ENCODE measurements at regions not wholly inside any gene's neighbourhood (a gene's known extent, or its start where the extent isn't known, plus 50 kb on each side); places are given as distances from the start of the nearest gene placed in this dataset.

DNA sequence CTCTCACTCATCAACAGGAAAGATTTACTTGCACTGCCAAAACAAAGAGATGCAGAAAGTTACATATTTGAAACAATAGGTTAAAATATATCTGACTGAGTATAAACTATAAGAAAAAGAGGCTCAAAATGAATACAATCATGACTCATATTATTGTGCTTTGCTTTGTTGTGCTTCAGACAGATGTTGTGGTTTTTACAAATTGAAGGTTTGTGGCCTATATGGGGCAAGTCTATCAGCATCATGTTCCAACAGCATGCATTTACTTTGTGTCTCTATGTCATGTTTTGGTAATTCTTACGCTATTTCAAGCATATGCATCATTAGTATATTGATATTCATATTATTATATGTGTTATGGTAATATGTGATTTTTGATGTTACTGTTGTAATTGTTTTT is 330.0 kb downstream of the PRR16 start:
- TF ChIP-seq, protein P1, sequence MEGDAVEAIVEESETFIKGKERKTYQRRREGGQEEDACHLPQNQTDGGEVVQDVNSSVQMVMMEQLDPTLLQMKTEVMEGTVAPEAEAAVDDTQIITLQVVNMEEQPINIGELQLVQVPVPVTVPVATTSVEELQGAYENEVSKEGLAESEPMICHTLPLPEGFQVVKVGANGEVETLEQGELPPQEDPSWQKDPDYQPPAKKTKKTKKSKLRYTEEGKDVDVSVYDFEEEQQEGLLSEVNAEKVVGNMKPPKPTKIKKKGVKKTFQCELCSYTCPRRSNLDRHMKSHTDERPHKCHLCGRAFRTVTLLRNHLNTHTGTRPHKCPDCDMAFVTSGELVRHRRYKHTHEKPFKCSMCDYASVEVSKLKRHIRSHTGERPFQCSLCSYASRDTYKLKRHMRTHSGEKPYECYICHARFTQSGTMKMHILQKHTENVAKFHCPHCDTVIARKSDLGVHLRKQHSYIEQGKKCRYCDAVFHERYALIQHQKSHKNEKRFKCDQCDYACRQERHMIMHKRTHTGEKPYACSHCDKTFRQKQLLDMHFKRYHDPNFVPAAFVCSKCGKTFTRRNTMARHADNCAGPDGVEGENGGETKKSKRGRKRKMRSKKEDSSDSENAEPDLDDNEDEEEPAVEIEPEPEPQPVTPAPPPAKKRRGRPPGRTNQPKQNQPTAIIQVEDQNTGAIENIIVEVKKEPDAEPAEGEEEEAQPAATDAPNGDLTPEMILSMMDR (IDR thresholded peaks at IDR 0.05), result no peak
- no peak for TF ChIP-seq POLR2AphosphoS5 (IDR thresholded peaks at IDR 0.05)
- TF ChIP-seq POLR2A (IDR thresholded peaks at IDR 0.05; ENCODE audit: low read depth), result no peak
- no peak for TF ChIP-seq EP300 (IDR thresholded peaks at IDR 0.05)
